Kidney epithelial cell (primary cell): ENCODE measurements at regions not wholly inside any gene's neighbourhood (a gene's known extent, or its start where the extent isn't known, plus 50 kb on each side); places are given as distances from the start of the nearest gene placed in this dataset.

Experiments used
- DNase-seq: peaks from one replicate; pipeline ENCODE4 v3.0.0-alpha.2; 2010; ENCODE audit warnings: low read depth
- H3K27me3 ChIP-seq: 2 replicates; pipeline ENCODE4 v1.6.0; 2011; ENCODE audit warnings: low read length; ENCODE audit not compliant: control insufficient read depth, insufficient read depth
- H3K36me3 ChIP-seq: 2 replicates; pipeline ENCODE4 v1.5.1; 2011; ENCODE audit warnings: low read length; ENCODE audit not compliant: control insufficient read depth, insufficient read depth
- H3K4me3 ChIP-seq: 2 replicates; pipeline ENCODE4 v1.5.1; 2011; ENCODE audit warnings: low read depth, mild to moderate bottlenecking, control low read depth, low read length
- TF ChIP-seq, protein P1 (sequence below): IDR thresholded peaks from 2 replicates; pipeline ENCODE4 v1.5.1; 2011; ENCODE audit warnings: mild to moderate bottlenecking, moderate library complexity, low read length, control low read depth, inconsistent platforms; ENCODE audit not compliant: insufficient read depth, poor library complexity, severe bottlenecking

DNA sequence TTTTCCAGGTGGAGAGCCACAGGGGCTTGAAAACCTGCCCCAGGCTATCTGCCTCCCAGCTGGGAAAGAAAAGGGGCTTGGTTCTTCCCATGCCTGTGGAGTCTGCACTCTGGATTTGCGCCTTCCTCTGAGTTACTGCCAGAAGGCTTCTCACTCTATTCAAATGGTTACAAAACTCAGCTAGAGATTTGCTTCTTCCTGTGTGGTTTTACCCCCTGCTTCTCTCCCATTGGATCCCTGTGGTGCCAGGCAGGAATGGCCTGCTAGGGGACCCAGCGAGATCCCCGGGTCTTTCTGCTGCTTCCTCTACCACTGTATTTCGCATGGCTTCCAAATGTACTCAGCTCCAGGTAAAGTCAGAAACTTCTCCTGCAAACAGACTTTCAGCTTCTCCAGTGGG lies 192.0 kb upstream of the HS3ST5 start:
- H3K4me3 ChIP-seq: no peak overlapping the region
- H3K27me3 ChIP-seq: no peaks in the 10 kb centered on the region
- DNase-seq: no peak
- TF ChIP-seq, protein P1, sequence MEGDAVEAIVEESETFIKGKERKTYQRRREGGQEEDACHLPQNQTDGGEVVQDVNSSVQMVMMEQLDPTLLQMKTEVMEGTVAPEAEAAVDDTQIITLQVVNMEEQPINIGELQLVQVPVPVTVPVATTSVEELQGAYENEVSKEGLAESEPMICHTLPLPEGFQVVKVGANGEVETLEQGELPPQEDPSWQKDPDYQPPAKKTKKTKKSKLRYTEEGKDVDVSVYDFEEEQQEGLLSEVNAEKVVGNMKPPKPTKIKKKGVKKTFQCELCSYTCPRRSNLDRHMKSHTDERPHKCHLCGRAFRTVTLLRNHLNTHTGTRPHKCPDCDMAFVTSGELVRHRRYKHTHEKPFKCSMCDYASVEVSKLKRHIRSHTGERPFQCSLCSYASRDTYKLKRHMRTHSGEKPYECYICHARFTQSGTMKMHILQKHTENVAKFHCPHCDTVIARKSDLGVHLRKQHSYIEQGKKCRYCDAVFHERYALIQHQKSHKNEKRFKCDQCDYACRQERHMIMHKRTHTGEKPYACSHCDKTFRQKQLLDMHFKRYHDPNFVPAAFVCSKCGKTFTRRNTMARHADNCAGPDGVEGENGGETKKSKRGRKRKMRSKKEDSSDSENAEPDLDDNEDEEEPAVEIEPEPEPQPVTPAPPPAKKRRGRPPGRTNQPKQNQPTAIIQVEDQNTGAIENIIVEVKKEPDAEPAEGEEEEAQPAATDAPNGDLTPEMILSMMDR: no peak
- H3K36me3 ChIP-seq: no peaks in the 10 kb centered on the region

DNA sequence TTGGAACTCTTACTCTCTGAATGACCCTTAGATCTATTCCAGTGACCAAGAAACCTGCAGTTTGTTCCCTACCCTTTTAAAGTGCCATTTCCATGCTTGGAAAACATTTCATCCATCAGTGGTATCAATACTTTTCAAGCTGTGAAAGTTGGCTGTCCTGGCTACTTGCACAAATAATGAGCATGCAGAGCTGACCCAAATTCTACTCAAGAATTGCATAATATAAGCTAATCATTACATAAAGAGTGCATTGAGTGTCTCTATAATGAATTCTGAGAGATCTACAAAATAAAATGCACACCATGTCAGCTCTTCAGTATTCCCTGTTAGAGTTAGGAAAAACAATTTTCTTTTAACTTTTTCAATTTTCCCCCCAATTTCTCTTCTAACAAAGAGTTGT lies 181.3 kb upstream of the HS3ST5 start:
- no peaks in the 10 kb centered on the region for H3K36me3 ChIP-seq
- TF ChIP-seq, protein P1: no peak
- H3K27me3 ChIP-seq: no peaks in the 10 kb centered on the region
- no peak for DNase-seq
- no peak overlapping the region for H3K4me3 ChIP-seq

DNA sequence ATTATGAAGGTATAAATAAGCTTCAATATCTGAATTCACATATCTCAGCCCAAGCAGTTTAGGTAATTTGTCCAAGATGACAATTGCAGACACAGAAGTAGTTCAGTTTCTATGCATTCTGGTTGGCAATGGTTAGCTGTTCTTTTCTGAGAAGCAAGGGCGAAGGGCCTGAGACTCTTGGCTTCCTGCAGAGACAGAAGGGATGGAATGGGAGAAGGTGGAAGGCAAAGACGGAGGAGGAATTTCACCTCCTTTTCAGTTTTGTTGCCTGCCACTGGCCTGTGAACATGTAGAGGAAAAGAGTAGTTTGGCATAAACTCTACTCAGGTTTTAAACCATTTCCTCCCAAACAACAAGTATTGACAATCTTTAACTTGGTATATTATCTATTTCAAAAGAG lies 180.7 kb upstream of the HS3ST5 start:
- Histone ChIP-seq H3K27me3 (no peaks in the 10 kb centered on the region), H3K4me3 (no peak overlapping the region), H3K36me3 (no peaks in the 10 kb centered on the region)
- TF ChIP-seq, protein P1: no peak
- no peak for DNase-seq

DNA sequence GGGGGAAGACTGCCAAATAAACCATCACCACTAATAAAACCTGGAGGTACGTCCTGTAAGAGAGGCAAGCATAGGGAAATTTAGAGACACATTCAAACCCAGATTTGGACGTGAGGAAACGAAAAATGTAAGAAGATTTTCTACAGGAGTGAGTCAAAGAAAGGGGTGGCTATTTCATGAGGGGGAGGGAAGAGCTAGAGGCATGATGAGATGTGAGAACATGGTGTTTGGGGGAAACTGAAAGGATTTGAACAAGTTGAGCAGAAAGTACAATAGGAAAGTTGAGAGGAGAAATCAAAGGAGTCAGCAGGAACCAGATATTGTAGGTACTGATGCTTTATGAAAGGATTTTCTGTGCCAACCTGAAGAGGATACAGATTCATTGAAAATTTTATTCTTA lies 179.1 kb upstream of the HS3ST5 start:
- TF ChIP-seq, protein P1: no peak
- no peak for DNase-seq
- Histone ChIP-seq H3K4me3 (no peak overlapping the region), H3K36me3 (no peaks in the 10 kb centered on the region), H3K27me3 (no peaks in the 10 kb centered on the region)

DNA sequence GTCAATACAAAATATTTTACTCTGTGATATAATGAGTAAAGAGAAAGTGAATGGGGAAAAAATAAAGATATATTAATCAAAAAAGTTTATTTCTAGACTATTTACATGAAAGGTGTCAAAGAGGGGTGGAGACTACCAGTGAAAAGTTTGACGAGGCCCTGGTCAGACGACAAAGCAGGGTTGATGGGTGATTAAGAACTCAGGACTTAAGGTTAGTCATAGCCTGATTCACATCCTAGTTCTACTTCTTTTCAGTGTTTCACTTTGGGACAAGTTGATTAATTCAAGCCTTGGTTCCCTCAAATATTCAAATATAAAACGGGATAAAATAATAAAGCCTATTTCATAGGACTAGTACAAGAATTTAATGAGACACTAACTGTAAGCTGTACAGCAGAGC lies 178.2 kb upstream of the HS3ST5 start:
- Histone ChIP-seq H3K36me3 (no peaks in the 10 kb centered on the region), H3K27me3 (no peaks in the 10 kb centered on the region), H3K4me3 (no peak overlapping the region)
- TF ChIP-seq, protein P1: no peak
- no peak for DNase-seq

DNA sequence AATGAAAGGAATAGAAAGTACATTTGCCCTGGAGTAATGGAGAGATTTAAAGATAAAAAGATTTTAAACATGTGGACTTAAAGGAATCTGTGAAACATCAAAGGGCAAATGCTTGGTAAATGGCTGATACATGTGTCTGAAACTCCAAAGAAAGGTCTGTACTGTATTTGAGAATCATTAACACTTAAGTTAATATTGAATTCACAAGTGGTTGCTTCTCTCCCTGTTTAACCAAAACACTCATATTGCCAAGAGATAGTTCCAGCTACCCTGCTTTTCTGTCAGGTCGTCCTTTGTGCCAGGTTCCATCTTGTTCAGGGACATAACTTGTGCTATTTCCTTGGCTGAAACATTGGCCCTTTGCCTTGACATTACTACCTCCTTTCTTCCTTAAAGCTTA lies 171.3 kb upstream of the HS3ST5 start:
- Histone ChIP-seq H3K27me3 (no peaks in the 10 kb centered on the region), H3K36me3 (no peaks in the 10 kb centered on the region), H3K4me3 (no peak overlapping the region)
- DNase-seq: no peak
- TF ChIP-seq, protein P1: no peak
